Uterus (tissue), 3 donors: ENCODE measurements at regions not wholly inside any gene's neighbourhood (a gene's known extent, or its start where the extent isn't known, plus 50 kb on each side); places are given as distances from the start of the nearest gene placed in this dataset.

ENCODE experiments used
- DNase-seq, 2 donors: peaks; one replicate each; pipeline ENCODE4 v3.0.0-alpha.2; 2019 to 2020
- H3K27ac ChIP-seq, 2 donors: fragments of 200-600 bp; sonication (generic); 1 replicate in 1 of 2; 2 replicates in 1 of 2; pipeline ENCODE4 v1.5.1; 2016 to 2018
- H3K27me3 ChIP-seq, 2 donors: fragments of 200-600 bp; sonication (generic); one replicate each; pipeline ENCODE4 v1.5.1; 2018 to 2019; ENCODE audit warnings: control low read depth in 1 of 2
- H3K36me3 ChIP-seq, 2 donors: fragments of 200-600 bp; sonication (generic); one replicate each; pipeline ENCODE4 v1.5.1; 2019; ENCODE audit warnings: control low read depth in 1 of 2
- H3K4me1 ChIP-seq, 2 donors: fragments of 200-600 bp; sonication (generic); one replicate each; pipeline ENCODE4 v1.5.1; 2018 to 2019; ENCODE audit warnings: control low read depth in 1 of 2
- H3K4me3 ChIP-seq, 2 donors: fragments of 200-600 bp; sonication (generic); 1 replicate in 1 of 2; 2 replicates in 1 of 2; pipeline ENCODE4 v1.5.1; 2018 to 2019; ENCODE audit warnings: mild to moderate bottlenecking in 1 of 2
- H3K9me3 ChIP-seq, 2 donors: fragments of 200-600 bp; sonication (generic); one replicate each; pipeline ENCODE4 v1.5.1; 2019; ENCODE audit warnings: control low read depth in 1 of 2
- CTCF ChIP-seq, 4 experiments: fragments of 200-600 bp in 2 of 4; fragments of 450-650 bp in 2 of 4; sonication (generic) in 2 of 4; IDR thresholded peaks; one replicate each; pipeline ENCODE4 v1.5.1; 2016 to 2019; ENCODE audit warnings: antibody characterized with exemption in 4 of 4, mild to moderate bottlenecking in 2 of 4, moderate library complexity in 1 of 4
- POLR2A ChIP-seq, 2 donors: fragments of 450-650 bp; IDR thresholded peaks; one replicate each; pipeline ENCODE4 v1.6.1; 2016; ENCODE audit warnings: antibody characterized with exemption in 2 of 2, mild to moderate bottlenecking in 1 of 2, moderate library complexity in 1 of 2
- intact Hi-C: fragments of 100-400 bp; cut with DNase I; formaldehyde crosslinking; loops from one replicate; pipeline ENCODE4 v1.15.1; 2023; ENCODE audit warnings: low total_unique reads
- donor health status: DM: yes; HTN: yes; CAD: no.

- Histone ChIP-seq H3K36me3 (no peaks in the 10 kb centered on the region), H3K27ac (no peak overlapping the region), H3K4me3 (no peak overlapping the region), H3K4me1 (no peaks in the 10 kb centered on the region), H3K9me3 (no peaks in the 10 kb centered on the region), H3K27me3 (no peaks in the 10 kb centered on the region)
- no peak for TF ChIP-seq POLR2A (IDR thresholded peaks at IDR 0.05)
- TF ChIP-seq CTCF (IDR thresholded peaks at IDR 0.05): no peak
- intact Hi-C loops: no loop called here
- no peak for DNase-seq
These were observed 193.5 kb upstream of the ZBTB20 start for GRCh38 chr3:115340586-115340985.

- intact Hi-C loops: no loop called here
- no peak for DNase-seq
- no peak overlapping the region for H3K27ac ChIP-seq
- no peaks in the 10 kb centered on the region for H3K4me1 ChIP-seq
- H3K27me3 ChIP-seq: no peaks in the 10 kb centered on the region
- no peak overlapping the region for H3K4me3 ChIP-seq
- no peaks in the 10 kb centered on the region for H3K36me3 ChIP-seq
- TF ChIP-seq CTCF (IDR thresholded peaks at IDR 0.05): no peak
- no peak for TF ChIP-seq POLR2A (IDR thresholded peaks at IDR 0.05)
- no peaks in the 10 kb centered on the region for H3K9me3 ChIP-seq
These were observed 194.1 kb upstream of the ZBTB20 start for GRCh38 chr3:115341208-115341607.

- H3K27me3 ChIP-seq: no peaks in the 10 kb centered on the region
- TF ChIP-seq CTCF (IDR thresholded peaks at IDR 0.05) (no peak), POLR2A (IDR thresholded peaks at IDR 0.05) (no peak)
- H3K9me3 ChIP-seq: no peaks in the 10 kb centered on the region
These were observed 200.6 kb upstream of the ZBTB20 start for GRCh38 chr3:115347737-115348136.

GRCh38 chr3:115348412-115348811, 201.3 kb upstream of the ZBTB20 start:
- H3K27me3 ChIP-seq: no peaks in the 10 kb centered on the region
- no peaks in the 10 kb centered on the region for H3K4me1 ChIP-seq
- no peak for TF ChIP-seq POLR2A (IDR thresholded peaks at IDR 0.05)
- TF ChIP-seq CTCF (IDR thresholded peaks at IDR 0.05): no peak
- no peak overlapping the region for H3K27ac ChIP-seq
- H3K4me3 ChIP-seq: no peak overlapping the region
- no peak for DNase-seq
- no peaks in the 10 kb centered on the region for H3K9me3 ChIP-seq
- no peaks in the 10 kb centered on the region for H3K36me3 ChIP-seq
- intact Hi-C loops: no loop called here

More at GRCh38 chr3:115347737-115348136, 200.6 kb upstream of the ZBTB20 start:
- DNase-seq: no peak
- Histone ChIP-seq H3K27ac (no peak overlapping the region), H3K4me3 (no peak overlapping the region), H3K4me1 (no peaks in the 10 kb centered on the region), H3K36me3 (no peaks in the 10 kb centered on the region)
- intact Hi-C loops: no loop called here

- TF ChIP-seq POLR2A (IDR thresholded peaks at IDR 0.05) (no peak), CTCF (IDR thresholded peaks at IDR 0.05) (no peak)
- H3K36me3 ChIP-seq: no peaks in the 10 kb centered on the region
- no peaks in the 10 kb centered on the region for H3K9me3 ChIP-seq
- no peaks in the 10 kb centered on the region for H3K4me1 ChIP-seq
- intact Hi-C loops: no loop called here
- no peaks in the 10 kb centered on the region for H3K27me3 ChIP-seq
- no peak for DNase-seq
- no peak overlapping the region for H3K4me3 ChIP-seq
- H3K27ac ChIP-seq: no peak overlapping the region
These were observed 202.1 kb upstream of the ZBTB20 start for GRCh38 chr3:115348951-115349745.
